Activated CD4-positive, alpha-beta T cell treated with anti-CD3 and anti-CD28 coated beads, Interleukin-2, amount 50 U/mL, for 4 hours (primary cell): ENCODE measurements at regions not wholly inside any gene's neighbourhood (a gene's known extent, or its start where the extent isn't known, plus 50 kb on each side); places are given as distances from the start of the nearest gene placed in this dataset.

Experiments
- DNase-seq, 2 experiments: peaks; one replicate each; pipeline ENCODE4 v3.0.0-alpha.2; 2020

DNA sequence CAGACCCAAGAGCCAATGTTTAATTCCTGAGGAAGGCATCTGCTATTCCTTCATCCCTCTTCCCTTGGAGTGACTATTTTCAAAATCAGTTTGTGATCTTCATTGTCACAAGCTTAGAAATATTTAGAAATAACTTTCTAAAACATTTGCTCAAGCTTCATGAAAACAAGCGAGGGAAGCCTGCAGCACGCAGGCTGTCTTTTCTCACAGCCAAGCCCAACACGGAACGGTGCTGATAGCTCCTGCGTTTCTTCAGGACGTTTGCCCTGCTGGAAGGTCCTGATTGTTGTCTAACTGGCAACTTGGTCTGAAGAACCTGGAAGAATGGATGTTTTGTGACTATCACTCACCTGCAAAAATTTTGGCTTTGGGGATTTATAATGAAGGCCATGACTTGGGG lies 152.5 kb downstream of the FGF9 start:
- no peak for DNase-seq

DNA sequence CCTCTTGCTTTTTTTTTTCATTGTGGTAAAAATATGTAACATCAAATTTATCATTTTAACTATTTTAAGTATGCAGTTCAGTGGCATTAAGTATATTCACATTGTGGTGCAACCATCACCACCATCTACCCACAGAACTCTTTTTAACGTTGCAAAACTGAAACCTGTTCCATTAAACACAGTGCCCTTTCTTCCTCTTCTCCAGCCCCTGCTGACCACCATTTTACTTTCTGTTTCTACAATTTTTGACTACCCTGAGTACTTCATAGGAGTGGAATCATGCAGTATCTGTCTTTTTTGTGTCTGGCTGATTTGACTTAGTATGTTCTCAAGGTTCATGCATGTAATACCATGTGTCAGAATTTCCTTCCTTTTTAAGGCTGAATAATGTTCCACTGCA lies 153.1 kb downstream of the FGF9 start:
- DNase-seq = no peak

DNA sequence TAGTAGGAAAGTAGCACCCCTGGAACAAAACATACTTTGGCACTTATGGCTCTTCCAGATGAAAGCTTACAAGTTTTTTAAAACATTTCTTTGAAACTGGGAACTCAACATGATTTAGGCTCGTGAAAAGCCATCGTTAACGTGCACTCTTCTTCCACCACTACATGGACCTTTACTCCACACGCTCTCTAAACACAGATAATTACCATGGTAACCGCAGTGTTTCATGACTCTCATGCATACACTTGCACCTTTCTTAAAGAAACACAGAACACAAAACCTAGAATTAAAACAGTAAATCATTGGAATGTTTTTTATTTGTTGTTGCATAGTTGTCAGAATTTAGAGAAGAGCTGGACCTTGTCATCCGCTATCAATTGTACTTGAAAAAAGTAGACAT lies 154.3 kb downstream of the FGF9 start:
- DNase-seq = no peak

DNA sequence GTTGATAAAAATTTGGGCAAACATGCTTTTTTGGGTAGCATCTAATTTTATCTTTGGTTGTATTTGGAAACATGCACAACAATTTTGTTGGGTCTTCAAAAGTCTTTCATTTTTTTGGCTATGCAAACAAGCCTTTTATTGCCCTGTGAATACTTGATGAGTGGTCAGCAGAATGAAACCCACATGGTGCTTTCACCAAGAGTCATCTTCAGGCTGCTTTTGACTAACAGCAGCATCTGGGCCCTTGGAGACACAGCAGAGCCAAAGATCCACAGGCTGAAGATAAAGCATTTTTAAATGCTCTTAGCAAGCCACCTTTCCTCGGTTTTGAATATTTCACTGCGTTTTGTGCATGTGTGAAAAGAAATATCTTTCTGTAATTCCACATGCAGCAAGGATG lies 154.9 kb downstream of the FGF9 start:
- no peak for DNase-seq

DNA sequence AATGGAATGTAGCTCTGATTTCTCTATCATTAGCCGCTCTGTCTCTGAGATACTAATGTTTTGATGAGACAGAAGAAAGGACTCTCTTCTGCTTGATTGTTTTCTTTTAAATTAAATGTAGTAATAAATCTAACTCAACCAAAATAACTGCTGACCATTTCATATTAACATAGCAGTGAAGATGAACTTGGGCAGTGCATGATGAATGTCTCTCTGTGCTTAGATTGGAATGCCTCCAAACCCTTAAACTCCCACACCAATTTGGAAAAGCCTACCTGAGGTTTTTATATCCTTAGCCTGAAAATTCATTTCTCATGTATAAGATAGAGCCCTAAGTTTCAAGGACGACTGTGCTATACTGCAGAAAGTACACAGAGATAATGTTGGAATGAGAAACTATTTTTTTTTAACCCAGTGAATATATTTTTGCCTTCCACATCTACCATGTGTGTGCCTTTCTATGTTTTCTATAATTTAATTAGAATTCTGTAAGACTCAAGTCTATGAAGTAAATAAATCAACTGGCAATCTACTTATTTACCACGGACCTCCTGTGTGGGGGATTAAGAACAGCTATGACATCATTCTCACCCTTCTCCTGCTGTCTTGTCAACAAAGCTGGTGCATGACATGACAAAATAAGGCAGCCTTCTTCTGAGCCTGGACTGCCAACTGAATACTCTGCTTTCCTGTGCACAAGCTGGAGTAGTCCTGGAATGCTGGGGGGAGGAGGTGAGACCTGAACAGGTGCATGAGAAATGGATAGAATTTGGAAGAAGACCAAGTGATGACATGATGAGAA lies 155.5 kb downstream of the FGF9 start:
- DNase-seq = no peak

DNA sequence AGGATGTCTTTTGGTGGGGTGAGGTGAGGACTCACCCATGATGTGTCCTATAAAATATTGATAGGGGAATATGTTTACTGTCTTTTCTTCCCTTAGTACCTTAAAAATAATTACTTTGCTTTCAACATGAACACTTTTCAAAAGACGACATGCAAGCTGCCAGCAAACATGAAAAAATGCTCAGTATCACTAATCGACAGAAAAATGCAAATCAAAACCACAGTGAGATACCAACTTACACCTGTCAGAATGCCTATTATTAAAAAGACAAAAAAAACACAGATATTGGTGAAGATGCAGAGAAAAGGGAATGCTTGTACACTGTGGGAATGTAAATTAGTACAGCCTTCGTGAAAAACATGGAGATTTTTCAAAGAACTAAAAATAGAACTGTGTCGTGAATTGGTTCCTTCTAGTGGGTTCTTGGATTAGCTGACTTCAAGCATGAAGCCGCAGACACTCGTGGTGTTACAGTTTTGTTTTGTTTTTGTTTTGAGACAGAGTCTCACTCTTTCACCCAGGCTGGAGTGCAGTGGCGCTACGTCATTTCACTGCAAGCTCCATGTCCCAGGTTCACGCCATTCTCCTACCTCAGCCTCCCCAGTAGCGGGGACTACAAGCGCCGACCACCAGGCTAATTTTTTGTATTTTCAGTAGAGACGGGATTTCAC lies 160.9 kb downstream of the FGF9 start:
- DNase-seq = no peak

DNA sequence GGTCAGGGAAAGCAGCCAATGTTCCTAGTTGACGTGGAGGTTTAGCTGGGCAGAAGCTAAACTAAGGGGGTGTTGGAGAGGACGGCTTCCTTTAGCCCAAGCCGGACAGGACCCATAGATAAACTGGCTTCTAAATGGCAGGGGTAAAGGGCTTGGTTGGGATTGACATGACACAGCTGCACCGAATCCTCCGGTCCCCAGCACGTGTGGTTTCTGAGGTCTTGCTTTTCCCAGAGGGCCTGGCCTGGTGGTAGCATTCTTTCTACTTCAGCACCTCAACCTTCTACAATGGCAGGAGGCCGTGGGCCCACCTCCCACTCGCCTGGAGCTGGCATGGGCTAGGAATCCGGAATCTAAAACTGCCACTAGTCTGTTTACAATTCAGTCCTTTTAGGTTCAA lies 163.0 kb downstream of the FGF9 start:
- no peak for DNase-seq

DNA sequence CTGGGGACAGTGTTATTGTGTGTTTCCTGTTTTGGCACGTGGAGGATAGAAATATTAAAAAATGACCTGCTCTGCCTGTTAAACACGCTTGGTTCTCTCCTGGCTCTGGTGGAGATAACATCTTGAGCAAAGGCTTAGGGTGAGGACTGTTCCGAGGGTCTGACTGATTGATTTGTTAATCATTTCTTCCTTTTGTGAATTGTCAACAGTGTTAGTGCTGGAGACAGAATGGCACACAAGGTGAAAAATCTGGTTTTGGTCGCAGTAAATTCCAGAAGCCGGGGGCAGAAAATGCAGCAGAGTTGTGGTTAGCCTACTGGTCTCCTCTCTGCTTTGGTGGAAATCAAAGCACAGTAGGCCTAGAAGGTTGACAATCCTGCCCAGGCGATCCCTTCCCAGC lies 163.6 kb downstream of the FGF9 start:
- DNase-seq = no peak

DNA sequence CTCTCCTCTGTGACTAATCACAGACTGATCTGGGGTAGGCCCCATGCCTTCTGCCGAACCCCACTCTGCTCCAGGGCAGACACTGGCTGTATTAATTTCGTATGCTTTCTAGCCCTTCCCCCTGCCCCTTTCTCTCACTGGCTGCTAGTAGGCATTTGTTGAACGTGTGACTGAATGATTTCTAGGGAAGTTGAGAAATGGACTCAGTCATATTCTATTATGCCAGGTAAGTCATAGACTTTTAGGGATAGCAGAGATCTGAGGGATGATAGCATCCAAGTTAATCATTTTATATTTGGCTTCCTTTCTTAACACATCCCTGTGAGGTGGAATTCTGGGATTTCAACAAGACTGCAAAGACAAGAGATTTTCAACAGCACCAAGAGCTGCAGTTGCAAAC lies 166.4 kb downstream of the FGF9 start:
- no peak for DNase-seq

DNA sequence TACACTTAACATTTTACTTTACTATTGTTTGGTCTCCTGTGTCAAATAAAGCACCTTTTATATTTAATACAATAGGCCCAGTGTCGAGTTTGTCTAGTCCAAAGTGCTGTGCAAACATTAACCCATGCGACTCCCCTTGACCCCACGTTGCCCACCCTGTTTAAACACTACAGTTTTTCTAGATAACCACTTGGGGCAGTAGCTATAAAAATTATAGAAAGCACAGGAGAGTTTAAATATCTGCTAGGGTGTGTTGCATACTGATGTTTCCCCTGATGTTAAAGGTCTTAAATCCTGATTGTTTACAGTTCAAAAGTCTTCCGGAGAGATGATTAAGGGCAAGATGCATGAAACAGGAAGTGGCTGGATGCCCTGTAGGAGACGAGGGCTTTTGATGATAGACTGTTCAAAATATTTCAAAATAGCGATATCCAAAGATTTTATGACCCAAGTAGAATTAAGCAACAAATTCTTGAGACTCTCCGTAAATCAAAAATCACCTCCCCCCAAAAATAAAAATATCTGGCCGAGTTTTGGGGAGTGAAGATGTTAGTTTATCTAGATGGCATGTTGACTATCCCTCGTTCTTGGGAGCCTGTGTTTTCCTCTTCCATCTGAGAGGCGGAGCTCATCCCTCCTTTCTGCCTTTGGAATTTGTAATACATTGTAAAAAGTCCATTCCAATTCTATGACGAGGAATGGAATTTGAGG lies 167.1 kb downstream of the FGF9 start:
- DNase-seq = no peak

DNA sequence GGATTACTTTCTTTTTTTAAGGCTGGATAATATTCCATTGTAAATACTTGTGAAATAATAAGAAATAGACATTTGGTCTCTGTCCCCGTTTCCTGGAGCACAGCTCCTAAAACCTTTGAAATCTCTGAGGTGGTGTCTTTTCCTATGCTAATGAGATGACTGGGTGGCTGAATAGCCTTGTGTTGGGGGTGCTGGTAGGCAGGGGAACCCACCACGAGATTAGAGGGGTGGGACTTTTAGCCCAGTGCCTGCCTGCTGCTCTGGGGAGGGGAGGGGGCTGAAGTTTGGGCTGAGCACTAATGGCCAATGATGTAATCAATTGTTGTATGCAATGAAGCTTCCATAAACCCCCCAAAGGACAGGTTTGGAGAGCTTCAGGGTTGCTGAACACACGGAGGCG lies 175.7 kb downstream of the FGF9 start:
- no peak for DNase-seq

DNA sequence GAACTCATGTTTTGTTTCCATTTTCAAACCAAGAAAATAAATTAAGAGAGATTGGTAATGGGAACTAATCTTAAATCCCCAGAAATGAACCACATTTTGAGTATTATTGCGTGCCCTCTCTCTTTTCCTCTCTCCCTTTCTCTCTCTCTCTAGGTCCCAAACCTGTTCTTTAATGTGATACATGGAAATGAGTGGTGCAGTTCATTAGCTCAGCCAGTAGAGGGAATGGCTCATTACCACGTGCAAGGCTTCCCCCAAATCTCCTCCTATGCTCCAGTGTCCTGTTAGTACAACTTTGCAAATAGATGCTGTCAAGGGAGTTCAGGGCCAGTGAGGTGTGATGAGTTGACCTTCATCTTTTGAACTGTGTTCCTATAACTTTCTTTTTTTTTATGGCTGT lies 178.4 kb downstream of the FGF9 start:
- peak in 1 of 2 experiments; percentile 0 for DNase-seq

DNA sequence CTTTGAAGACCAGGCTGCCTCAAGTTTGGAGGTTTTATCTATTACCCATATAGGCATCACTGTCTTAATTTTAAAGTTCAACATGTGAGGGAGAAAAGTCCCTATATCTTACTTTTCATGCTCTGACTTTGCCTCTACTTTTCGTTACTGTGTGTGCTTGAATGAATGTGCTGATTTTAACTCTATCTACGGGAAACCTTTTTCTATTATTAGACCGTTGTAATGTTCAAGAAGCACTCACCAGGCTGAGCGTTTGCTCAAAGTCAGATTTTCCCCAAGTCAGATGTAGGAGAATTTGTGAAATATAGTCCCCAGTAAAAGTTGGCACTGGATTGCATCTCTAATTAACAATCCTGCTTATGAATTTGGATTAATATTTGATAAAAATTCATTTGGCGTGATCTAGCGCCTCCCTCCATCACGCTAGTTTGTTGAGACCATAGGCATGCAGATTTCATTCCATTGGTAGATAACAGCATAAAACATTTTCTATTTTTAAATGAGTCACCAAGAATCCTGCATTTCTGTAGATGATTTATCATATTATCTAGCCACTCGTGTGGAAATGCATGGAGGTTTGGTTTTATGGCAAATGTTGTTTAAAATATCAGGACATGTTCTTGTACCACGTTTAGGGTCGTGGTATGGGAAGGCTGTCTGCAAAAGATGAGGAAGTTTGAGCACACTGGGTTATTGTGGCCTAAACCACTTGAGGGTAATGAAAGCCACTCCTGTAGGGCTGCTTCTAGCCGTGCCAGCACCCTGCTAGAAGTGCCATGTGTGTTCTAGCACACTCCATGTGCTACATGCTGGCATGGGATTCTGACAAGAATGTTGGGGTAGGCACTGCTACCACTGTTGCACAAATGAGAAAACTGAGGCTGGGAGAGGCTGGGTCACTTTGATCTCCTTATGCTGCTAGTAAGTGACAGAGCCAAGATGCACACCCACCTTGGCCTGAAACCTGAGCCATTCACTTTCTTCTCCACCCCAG lies 179.4 kb downstream of the FGF9 start:
- DNase-seq = no peak

DNA sequence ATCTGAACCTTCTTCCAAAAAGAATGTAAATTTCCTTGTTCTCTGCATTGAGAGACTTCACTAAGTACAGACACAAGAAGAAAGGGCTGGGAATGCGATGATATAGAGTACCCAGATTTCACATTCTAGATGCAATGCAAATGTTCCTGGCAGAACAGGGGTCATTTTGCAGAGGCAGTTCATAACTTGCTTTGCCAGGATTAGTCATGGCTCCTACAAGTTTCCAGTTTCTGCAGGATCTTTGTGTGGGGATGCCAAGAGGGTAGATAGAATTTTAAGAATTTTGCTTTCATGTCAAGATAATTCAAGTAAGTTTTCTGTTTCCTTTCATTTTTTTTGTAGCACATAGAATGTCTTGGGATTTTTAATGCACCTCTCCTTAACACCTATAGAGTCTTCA lies 181.2 kb downstream of the FGF9 start:
- no peak for DNase-seq

DNA sequence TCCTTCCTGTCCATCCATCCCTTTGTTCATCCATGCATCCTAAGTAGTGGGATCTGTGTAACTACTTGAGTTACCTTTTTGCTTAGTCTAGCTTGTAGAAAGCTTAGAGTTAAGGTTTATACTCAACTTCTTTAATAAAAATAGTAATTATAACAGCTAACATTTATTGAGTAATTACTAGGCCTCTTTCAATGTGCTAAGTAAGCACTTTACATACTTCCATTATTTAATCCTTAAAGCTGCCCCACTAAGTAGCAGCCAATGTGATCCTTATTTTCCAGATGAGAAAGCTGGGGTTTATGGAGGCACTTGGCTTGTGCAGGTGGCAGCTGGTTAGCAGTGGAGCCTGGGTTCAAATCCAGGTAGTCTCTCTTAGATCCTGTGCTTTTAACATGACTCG lies 182.9 kb downstream of the FGF9 start:
- no peak for DNase-seq

DNA sequence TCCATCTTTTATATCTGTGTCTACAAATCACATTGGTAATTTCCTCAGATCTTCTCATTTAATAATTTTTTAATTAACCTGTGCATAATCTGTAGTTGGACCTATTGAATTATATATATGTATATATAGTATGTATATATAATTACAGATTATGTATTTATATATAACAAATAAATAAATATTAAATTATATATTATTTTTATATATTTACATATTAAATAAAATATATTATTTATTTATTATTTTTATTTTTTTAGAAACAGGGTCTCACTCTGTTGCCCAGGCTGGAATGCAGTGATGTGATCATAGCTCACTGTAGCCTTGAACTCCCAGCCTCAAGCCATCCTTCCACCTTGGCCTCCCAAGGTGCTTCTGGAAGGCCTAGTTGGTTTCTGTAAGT lies 197.9 kb downstream of the FGF9 start:
- no peak for DNase-seq

DNA sequence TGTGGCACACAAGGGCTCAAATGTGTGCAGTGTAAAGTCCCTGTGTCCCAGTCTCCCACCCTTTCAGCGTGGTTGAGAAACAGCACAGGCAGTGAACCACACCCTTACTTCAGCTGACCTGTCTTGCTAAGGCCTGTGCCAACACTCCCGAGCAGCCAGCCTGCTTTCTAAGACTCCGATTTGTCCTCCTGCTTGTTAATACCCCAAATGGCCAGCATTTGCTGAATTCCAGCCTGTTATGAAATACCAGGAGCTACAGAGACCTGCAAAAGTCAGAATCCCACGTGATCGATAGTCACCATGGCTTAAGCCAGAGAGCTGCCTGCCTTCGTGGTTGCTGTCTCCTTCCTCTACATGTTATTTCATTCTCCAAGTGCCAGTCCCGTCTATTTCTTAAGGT lies 200.5 kb downstream of the FGF9 start:
- no peak for DNase-seq

DNA sequence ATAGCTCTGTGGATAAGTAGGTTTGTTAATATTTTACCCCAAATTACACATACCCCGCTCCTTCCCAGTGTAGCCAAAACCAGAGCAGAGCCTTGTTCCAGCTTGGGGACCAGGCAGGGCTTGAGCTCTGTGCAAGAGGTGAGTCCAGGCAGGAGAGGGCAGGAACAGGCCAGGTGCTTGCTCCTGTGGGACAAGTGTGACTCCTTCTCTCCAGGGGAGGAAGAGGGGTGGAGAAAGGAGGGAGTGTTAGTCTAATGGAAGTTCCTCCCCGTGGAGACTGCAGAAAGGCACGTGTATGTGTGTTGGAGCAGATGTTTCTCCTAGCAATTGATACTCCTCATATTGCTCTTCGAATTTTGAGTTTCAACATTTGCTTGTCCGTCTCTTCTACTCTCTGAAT lies 201.0 kb downstream of the FGF9 start:
- DNase-seq = no peak

DNA sequence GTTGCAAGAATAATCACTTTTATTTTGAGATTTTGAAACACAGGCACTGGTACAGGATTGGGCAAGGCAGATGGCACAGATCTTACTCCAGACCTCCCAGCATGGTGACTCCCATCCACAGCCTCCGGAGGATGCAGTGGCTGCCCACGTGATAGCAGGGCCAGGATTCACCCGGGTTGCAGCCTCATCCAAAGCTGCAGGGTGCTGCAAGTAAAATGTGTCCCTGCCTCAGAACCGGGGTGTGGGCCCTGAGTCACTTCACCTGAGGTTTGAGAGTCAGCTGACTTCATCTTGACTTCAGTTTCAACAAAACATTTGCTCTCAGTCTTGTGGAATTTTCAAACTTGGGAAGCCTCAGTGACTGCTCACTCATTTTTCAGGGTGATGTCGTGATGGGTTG lies 201.9 kb downstream of the FGF9 start:
- DNase-seq = no peak

DNA sequence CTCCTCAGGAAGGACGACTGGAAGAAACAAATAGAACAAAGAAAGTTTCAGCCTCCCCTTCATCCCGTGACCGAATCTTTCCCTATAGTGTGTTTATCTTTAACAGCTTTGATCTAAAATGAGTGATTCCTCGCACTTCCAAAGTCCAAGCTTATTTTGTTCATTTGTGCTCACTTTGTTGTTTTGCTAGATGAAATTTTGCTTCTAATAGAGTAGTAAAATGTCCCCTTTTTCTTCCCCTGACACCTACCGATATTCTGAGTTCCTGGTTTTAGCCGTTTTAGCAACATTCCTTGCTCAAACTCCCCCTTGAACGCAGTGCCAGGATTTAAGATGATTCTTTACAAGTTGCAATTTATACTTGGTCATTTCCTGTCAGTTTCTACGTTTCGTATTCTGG lies 204.2 kb downstream of the FGF9 start:
- no peak for DNase-seq

DNA sequence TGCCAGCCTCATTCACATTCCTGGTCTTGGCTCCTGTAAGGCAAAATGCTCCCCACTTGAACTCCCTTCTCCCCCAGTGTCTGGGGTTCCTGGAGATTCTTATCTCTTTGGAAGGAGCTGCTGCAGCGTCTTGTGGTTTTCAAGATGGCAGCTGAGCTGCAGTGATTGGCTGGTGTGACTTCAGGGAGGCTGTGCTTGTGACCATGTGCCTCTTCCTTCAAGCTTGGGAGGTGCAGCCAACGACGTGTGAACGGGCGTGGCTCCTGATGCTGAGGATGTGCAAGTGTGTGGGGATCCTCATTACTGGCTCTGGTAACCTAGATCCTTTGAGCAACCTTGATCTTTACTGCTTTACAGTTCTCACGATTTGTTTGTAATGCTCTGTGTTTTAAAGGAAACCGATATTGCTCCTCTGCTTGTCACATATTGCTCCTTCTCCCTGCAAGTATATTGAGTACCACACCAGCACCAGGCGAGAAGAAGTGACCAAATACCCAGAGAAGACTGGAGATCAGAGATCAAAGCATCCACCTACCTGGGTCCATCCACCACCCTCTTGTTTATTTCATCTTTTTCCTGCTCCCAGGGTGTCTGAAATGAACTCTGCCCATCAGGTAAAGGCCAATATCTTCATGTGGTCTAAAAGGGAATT lies 208.5 kb downstream of the FGF9 start:
- DNase-seq = no peak

DNA sequence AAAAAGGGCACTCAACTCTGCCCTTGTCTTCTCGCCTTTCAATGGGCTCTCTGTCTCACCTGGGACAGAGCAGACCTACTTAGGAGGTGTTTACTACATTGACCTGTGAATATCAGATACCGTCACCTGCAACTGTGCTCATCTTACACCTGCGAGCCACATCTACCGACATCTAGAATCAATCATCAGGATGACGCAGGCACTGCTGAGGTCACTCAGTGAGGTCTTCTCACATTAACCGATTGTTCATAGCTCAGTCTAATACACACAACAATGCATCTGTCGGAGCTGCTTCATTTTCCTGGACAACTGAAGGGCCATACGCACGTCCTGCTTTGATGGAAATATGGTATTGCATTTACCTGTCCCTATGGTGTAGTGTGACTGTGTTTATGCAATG lies 211.9 kb downstream of the FGF9 start:
- DNase-seq = no peak
